Activated CD4-positive, alpha-beta T cell treated with anti-CD3 and anti-CD28 coated beads, Interleukin-2, amount 50 U/mL, for 16 hours (primary cell): ENCODE measurements at regions not wholly inside any gene's neighbourhood (a gene's known extent, or its start where the extent isn't known, plus 50 kb on each side); places are given as distances from the start of the nearest gene placed in this dataset.

Experiments used
- DNase-seq: peaks from one replicate; pipeline ENCODE4 v3.0.0-alpha.2; 2020

- no peak for DNase-seq
These were observed 58.1 kb upstream of the ERG start for GRCh38 chr21:38556390-38556789.

- no peak for DNase-seq
These were observed 62.9 kb upstream of the ERG start for GRCh38 chr21:38561205-38561604.

GRCh38 chr21:38561613-38562581 is 63.6 kb upstream of the ERG start:
- no peak for DNase-seq

- DNase-seq = no peak
These were observed 69.2 kb upstream of the ERG start for GRCh38 chr21:38567335-38567969.

GRCh38 chr21:38567970-38568360 is 69.7 kb upstream of the ERG start:
- no peak for DNase-seq

GRCh38 chr21:38569733-38570132 is 71.5 kb upstream of the ERG start:
- no peak for DNase-seq

- DNase-seq = no peak
These were observed 72.3 kb upstream of the ERG start for GRCh38 chr21:38570596-38570995.

- no peak for DNase-seq
These were observed 76.8 kb upstream of the ERG start for GRCh38 chr21:38574895-38575575.

- no peak for DNase-seq
These were observed 79.6 kb upstream of the ERG start for GRCh38 chr21:38577887-38578286.

- DNase-seq = no peak
These were observed 92.4 kb upstream of the ERG start for GRCh38 chr21:38590449-38591217.

- no peak for DNase-seq
These were observed 92.9 kb upstream of the ERG start for GRCh38 chr21:38591218-38591537.

GRCh38 chr21:38596264-38597042 is 98.2 kb upstream of the ERG start:
- no peak for DNase-seq

GRCh38 chr21:38597421-38597820 is 99.1 kb upstream of the ERG start:
- DNase-seq = no peak

GRCh38 chr21:38598413-38598812 is 100.1 kb upstream of the ERG start:
- no peak for DNase-seq

GRCh38 chr21:38599381-38599975 is 101.2 kb upstream of the ERG start:
- no peak for DNase-seq

- no peak for DNase-seq
These were observed 101.8 kb upstream of the ERG start for GRCh38 chr21:38600106-38600505.

GRCh38 chr21:38605236-38605635 is 107.0 kb upstream of the ERG start:
- no peak for DNase-seq

- no peak for DNase-seq
These were observed 111.3 kb upstream of the ERG start for GRCh38 chr21:38609580-38609979.

- DNase-seq = no peak
These were observed 112.5 kb upstream of the ERG start for GRCh38 chr21:38610623-38611251.

GRCh38 chr21:38611277-38611676 is 113.0 kb upstream of the ERG start:
- no peak for DNase-seq

- DNase-seq = no peak
These were observed 115.4 kb upstream of the ERG start for GRCh38 chr21:38613686-38614085.
